Activated naive CD8-positive, alpha-beta T cell treated with anti-CD3 and anti-CD28 coated beads, Interleukin-2, amount 50 U/mL, for 24 hours (primary cell): ENCODE measurements at regions not wholly inside any gene's neighbourhood (a gene's known extent, or its start where the extent isn't known, plus 50 kb on each side); places are given as distances from the start of the nearest gene placed in this dataset.

Source experiments
- ATAC-seq: fragments of 150-1000 bp; cut with Tn5 transposase; one replicate; pipeline ENCODE4 v1.10.0; 2021
- DNase-seq: peaks from one replicate; pipeline ENCODE4 v3.0.0; 2021
- H3K27ac Mint-ChIP-seq: one replicate; pipeline ENCODE4 v1.8.0; 2021; ENCODE audit warnings: mild to moderate bottlenecking, mixed read lengths
- H3K27me3 Mint-ChIP-seq: one replicate; pipeline ENCODE4 v1.8.0; 2021; ENCODE audit warnings: mixed read lengths
- H3K36me3 Mint-ChIP-seq: one replicate; pipeline ENCODE4 v1.8.0; 2021; ENCODE audit warnings: low read depth, mixed read lengths
- H3K4me1 Mint-ChIP-seq: one replicate; pipeline ENCODE4 v1.8.0; 2021; ENCODE audit warnings: mixed read lengths
- H3K4me3 Mint-ChIP-seq: one replicate; pipeline ENCODE4 v1.8.0; 2021; ENCODE audit warnings: mild to moderate bottlenecking, moderate library complexity, mixed read lengths
- H3K9me3 Mint-ChIP-seq: one replicate; pipeline ENCODE4 v1.8.0; 2021; ENCODE audit warnings: mixed read lengths

GRCh38 chr2:143828763-143829537 is 691.0 kb downstream of the ZEB2 start:
- H3K4me3 Mint-ChIP-seq = no peak overlapping the region
- no peak for DNase-seq
- H3K9me3 Mint-ChIP-seq = no peaks in the 10 kb centered on the region
- no peak overlapping the region for H3K27ac Mint-ChIP-seq
- no peaks in the 10 kb centered on the region for H3K4me1 Mint-ChIP-seq
- H3K27me3 Mint-ChIP-seq = peaks cover 5% of the 10 kb centered on the region
- no peaks in the 10 kb centered on the region for H3K36me3 Mint-ChIP-seq
- no peak for ATAC-seq

- no peaks in the 10 kb centered on the region for H3K4me1 Mint-ChIP-seq
- H3K27me3 Mint-ChIP-seq = peaks cover 8% of the 10 kb centered on the region
- DNase-seq = no peak
- ATAC-seq = no peak
- H3K27ac Mint-ChIP-seq = no peak overlapping the region
- no peaks in the 10 kb centered on the region for H3K9me3 Mint-ChIP-seq
- no peaks in the 10 kb centered on the region for H3K36me3 Mint-ChIP-seq
- H3K4me3 Mint-ChIP-seq = no peak overlapping the region
These were observed 695.1 kb downstream of the ZEB2 start for GRCh38 chr2:143824791-143825190.

- Mint-ChIP-seq H3K36me3 (no peaks in the 10 kb centered on the region), H3K27me3 (peaks cover 8% of the 10 kb centered on the region), H3K4me3 (no peak overlapping the region), H3K9me3 (no peaks in the 10 kb centered on the region), H3K4me1 (no peaks in the 10 kb centered on the region), H3K27ac (no peak overlapping the region)
- no peak for DNase-seq
- ATAC-seq = no peak
These were observed 694.7 kb downstream of the ARHGAP15 start for GRCh38 chr2:143823876-143824275.

- no peak overlapping the region for H3K27ac Mint-ChIP-seq
- no peaks in the 10 kb centered on the region for H3K4me1 Mint-ChIP-seq
- H3K9me3 Mint-ChIP-seq = no peaks in the 10 kb centered on the region
- no peak for ATAC-seq
- H3K27me3 Mint-ChIP-seq = peaks cover 8% of the 10 kb centered on the region
- H3K4me3 Mint-ChIP-seq = no peak overlapping the region
- H3K36me3 Mint-ChIP-seq = no peaks in the 10 kb centered on the region
- no peak for DNase-seq
These were observed 694.1 kb downstream of the ARHGAP15 start for GRCh38 chr2:143823296-143823695.

- ATAC-seq = no peak
- H3K27ac Mint-ChIP-seq = no peak overlapping the region
- H3K27me3 Mint-ChIP-seq = peaks cover 8% of the 10 kb centered on the region
These were observed 693.5 kb downstream of the ARHGAP15 start for GRCh38 chr2:143822736-143823135.

GRCh38 chr2:143819764-143820163 is 690.5 kb downstream of the ARHGAP15 start:
- H3K36me3 Mint-ChIP-seq = no peaks in the 10 kb centered on the region
- DNase-seq (no peak), ATAC-seq (no peak)
- no peaks in the 10 kb centered on the region for H3K4me1 Mint-ChIP-seq
- no peaks in the 10 kb centered on the region for H3K9me3 Mint-ChIP-seq
- no peak overlapping the region for H3K4me3 Mint-ChIP-seq
- no peak overlapping the region for H3K27ac Mint-ChIP-seq
- peaks cover 3% of the 10 kb centered on the region for H3K27me3 Mint-ChIP-seq

More at GRCh38 chr2:143822736-143823135, 693.5 kb downstream of the ARHGAP15 start:
- no peak for DNase-seq
- Mint-ChIP-seq H3K4me1 (no peaks in the 10 kb centered on the region), H3K4me3 (no peak overlapping the region), H3K36me3 (no peaks in the 10 kb centered on the region), H3K9me3 (no peaks in the 10 kb centered on the region)

GRCh38 chr2:143819190-143819735 is 690.0 kb downstream of the ARHGAP15 start:
- ATAC-seq = no peak
- Mint-ChIP-seq H3K9me3 (no peaks in the 10 kb centered on the region), H3K4me1 (no peaks in the 10 kb centered on the region), H3K4me3 (no peak overlapping the region), H3K36me3 (no peaks in the 10 kb centered on the region), H3K27ac (no peak overlapping the region), H3K27me3 (peaks cover 3% of the 10 kb centered on the region)
- no peak for DNase-seq
